ENCODE measurements at regions not wholly inside any gene's neighbourhood (a gene's known extent, or its start where the extent isn't known, plus 50 kb on each side); places are given as distances from the start of the nearest gene placed in this dataset.

DNA sequence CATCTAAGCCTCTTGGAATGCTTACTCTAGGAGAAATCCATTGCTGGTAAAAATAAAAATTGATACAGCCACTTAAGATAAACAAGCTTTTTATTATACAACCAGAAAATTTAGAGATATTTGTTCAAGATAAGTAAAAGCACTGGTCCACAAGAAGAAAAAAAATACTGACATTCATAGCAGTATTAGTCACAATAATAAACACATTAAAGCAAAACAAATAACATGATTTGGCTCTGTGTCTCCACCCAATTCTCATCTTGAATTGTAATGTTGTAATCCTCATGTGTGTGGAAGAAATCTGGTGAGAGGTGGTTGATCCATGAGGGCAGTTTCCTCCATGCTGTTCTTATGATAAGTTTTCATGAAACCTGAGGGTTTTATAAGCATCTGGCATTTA lies 1093.5 kb upstream of the ADGRB3 start:
- no peak overlapping the region for H3K4me2 ChIP-seq (ENCODE audit: insufficient read depth, low read length)
- no peaks in the 10 kb centered on the region for H3K27me3 ChIP-seq (ENCODE audit: insufficient read depth, low read length, poor library complexity)
- no peak for DNase-seq
- no peak overlapping the region for H2AFZ ChIP-seq (ENCODE audit: low read depth, low read length)
- H4K20me1 ChIP-seq (ENCODE audit: insufficient read depth, low read length) = no peaks in the 10 kb centered on the region
- H3K27ac ChIP-seq (ENCODE audit: low read length) = no peak overlapping the region
- no peaks in the 10 kb centered on the region for H3K4me1 ChIP-seq (ENCODE audit: insufficient read depth, low read length)
- no peaks in the 10 kb centered on the region for H3K36me3 ChIP-seq (ENCODE audit: insufficient read depth, low read length)
- H3K79me2 ChIP-seq (ENCODE audit: insufficient read depth, low read length) = no peaks in the 10 kb centered on the region
- no peak overlapping the region for H3K9ac ChIP-seq (ENCODE audit: low read depth, low read length)
- TF ChIP-seq, protein P1, sequence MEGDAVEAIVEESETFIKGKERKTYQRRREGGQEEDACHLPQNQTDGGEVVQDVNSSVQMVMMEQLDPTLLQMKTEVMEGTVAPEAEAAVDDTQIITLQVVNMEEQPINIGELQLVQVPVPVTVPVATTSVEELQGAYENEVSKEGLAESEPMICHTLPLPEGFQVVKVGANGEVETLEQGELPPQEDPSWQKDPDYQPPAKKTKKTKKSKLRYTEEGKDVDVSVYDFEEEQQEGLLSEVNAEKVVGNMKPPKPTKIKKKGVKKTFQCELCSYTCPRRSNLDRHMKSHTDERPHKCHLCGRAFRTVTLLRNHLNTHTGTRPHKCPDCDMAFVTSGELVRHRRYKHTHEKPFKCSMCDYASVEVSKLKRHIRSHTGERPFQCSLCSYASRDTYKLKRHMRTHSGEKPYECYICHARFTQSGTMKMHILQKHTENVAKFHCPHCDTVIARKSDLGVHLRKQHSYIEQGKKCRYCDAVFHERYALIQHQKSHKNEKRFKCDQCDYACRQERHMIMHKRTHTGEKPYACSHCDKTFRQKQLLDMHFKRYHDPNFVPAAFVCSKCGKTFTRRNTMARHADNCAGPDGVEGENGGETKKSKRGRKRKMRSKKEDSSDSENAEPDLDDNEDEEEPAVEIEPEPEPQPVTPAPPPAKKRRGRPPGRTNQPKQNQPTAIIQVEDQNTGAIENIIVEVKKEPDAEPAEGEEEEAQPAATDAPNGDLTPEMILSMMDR (IDR thresholded peaks at IDR 0.05; ENCODE audit: borderline replicate concordance, extremely low read depth, low read length, poor library complexity, severe bottlenecking) = no peak
- no peak for TF ChIP-seq EZH2 (IDR thresholded peaks at IDR 0.05; ENCODE audit: borderline replicate concordance, low read depth, low read length, severe bottlenecking)
- H3K9me3 ChIP-seq (ENCODE audit: insufficient read depth, low read length, severe bottlenecking) = peaks cover 18% of the 10 kb centered on the region
- ATAC-seq (ENCODE audit: insufficient read depth, low read depth) = no peak
- no peak overlapping the region for H3K4me3 ChIP-seq (ENCODE audit: low read depth in 1 of 2, low read length in 2 of 2)

DNA sequence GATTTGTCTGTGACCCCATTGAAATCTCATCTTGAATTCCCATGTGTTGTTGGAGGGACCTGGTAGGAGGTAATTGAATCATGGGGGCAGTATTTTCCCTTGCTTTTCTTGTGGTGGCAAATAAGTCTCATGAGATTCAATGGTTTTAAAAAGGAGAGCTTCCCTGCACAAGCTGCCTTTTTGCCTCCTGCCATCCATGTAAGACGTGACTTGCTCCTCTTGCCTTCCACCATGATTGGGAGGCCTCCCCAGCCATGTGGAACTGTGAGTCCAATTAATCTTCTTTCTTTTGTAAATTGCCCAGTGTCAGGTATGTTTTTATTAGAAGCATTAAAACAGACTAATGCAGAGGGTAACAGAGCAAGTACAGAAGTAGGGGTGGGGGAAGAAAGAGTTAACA lies 1097.0 kb upstream of the ADGRB3 start:
- Histone ChIP-seq H3K27ac (ENCODE audit: low read length) (no peak overlapping the region), H3K36me3 (ENCODE audit: insufficient read depth, low read length) (no peaks in the 10 kb centered on the region), H4K20me1 (ENCODE audit: insufficient read depth, low read length) (no peaks in the 10 kb centered on the region), H3K79me2 (ENCODE audit: insufficient read depth, low read length) (no peaks in the 10 kb centered on the region), H3K4me2 (ENCODE audit: insufficient read depth, low read length) (no peak overlapping the region), H3K4me3 (ENCODE audit: low read depth in 1 of 2, low read length in 2 of 2) (no peak overlapping the region), H2AFZ (ENCODE audit: low read depth, low read length) (no peak overlapping the region), H3K9ac (ENCODE audit: low read depth, low read length) (no peak overlapping the region), H3K27me3 (ENCODE audit: insufficient read depth, low read length, poor library complexity) (no peaks in the 10 kb centered on the region), H3K9me3 (ENCODE audit: insufficient read depth, low read length, severe bottlenecking) (no peaks in the 10 kb centered on the region), H3K4me1 (ENCODE audit: insufficient read depth, low read length) (no peaks in the 10 kb centered on the region)
- ATAC-seq (ENCODE audit: insufficient read depth, low read depth) (no peak), DNase-seq (no peak)
- TF ChIP-seq EZH2 (IDR thresholded peaks at IDR 0.05; ENCODE audit: borderline replicate concordance, low read depth, low read length, severe bottlenecking) = no peak
- TF ChIP-seq, protein P1 (IDR thresholded peaks at IDR 0.05; ENCODE audit: borderline replicate concordance, extremely low read depth, low read length, poor library complexity, severe bottlenecking) = no peak

DNA sequence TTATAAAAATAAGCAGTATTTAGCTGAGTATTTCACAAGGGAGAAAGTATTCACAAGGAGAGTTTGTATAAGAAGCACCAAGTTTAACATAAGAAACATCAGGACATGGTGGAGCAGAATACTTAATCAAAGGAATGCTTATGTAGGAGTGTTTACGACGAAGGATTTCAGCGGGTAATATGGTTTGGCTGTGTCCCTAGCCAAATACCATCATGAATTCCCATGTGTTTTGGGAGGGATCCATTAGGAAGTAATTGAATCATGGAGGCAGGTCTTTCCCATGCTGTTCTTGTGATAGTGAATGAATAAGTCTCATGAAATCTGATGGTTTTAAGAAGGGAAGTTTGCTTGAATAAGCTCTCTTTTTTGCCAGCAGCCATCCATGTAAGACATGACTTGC lies 1099.1 kb upstream of the ADGRB3 start:
- H3K9me3 ChIP-seq (ENCODE audit: insufficient read depth, low read length, severe bottlenecking) = no peaks in the 10 kb centered on the region
- H3K4me3 ChIP-seq (ENCODE audit: low read depth in 1 of 2, low read length in 2 of 2) = no peak overlapping the region
- no peak overlapping the region for H3K9ac ChIP-seq (ENCODE audit: low read depth, low read length)
- no peaks in the 10 kb centered on the region for H3K79me2 ChIP-seq (ENCODE audit: insufficient read depth, low read length)
- no peak overlapping the region for H2AFZ ChIP-seq (ENCODE audit: low read depth, low read length)
- H3K4me2 ChIP-seq (ENCODE audit: insufficient read depth, low read length) = no peak overlapping the region
- ATAC-seq (ENCODE audit: insufficient read depth, low read depth) (no peak), DNase-seq (no peak)
- no peaks in the 10 kb centered on the region for H3K36me3 ChIP-seq (ENCODE audit: insufficient read depth, low read length)
- no peaks in the 10 kb centered on the region for H3K27me3 ChIP-seq (ENCODE audit: insufficient read depth, low read length, poor library complexity)
- no peaks in the 10 kb centered on the region for H4K20me1 ChIP-seq (ENCODE audit: insufficient read depth, low read length)
- TF ChIP-seq, protein P1 (IDR thresholded peaks at IDR 0.05; ENCODE audit: borderline replicate concordance, extremely low read depth, low read length, poor library complexity, severe bottlenecking) = no peak
- no peak for TF ChIP-seq EZH2 (IDR thresholded peaks at IDR 0.05; ENCODE audit: borderline replicate concordance, low read depth, low read length, severe bottlenecking)
- no peak overlapping the region for H3K27ac ChIP-seq (ENCODE audit: low read length)
- no peaks in the 10 kb centered on the region for H3K4me1 ChIP-seq (ENCODE audit: insufficient read depth, low read length)

DNA sequence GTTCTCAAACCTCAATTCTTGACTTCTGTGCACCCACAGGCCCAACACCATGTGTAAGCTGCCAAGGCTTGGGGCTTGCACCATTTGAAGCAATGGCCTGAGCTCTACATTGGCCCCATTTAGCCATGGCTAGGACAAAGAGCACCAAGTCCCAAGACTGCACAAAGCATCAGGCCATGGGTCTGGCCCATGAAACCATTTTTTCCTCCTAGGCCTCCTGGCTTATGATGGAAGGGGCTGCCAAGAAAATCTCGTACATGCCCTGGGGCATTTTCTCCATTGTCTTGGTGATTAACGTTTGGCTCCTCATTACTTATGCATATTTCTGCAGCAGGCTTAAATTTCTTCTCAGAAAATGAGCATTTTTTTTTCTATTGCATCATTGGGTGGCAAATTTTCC lies 1128.7 kb upstream of the ADGRB3 start:
- H3K4me1 ChIP-seq (ENCODE audit: insufficient read depth, low read length) = no peaks in the 10 kb centered on the region
- H3K27me3 ChIP-seq (ENCODE audit: insufficient read depth, low read length, poor library complexity) = no peaks in the 10 kb centered on the region
- no peak overlapping the region for H2AFZ ChIP-seq (ENCODE audit: low read depth, low read length)
- H3K79me2 ChIP-seq (ENCODE audit: insufficient read depth, low read length) = no peaks in the 10 kb centered on the region
- ATAC-seq (ENCODE audit: insufficient read depth, low read depth) (no peak), DNase-seq (no peak)
- H3K4me3 ChIP-seq (ENCODE audit: low read depth in 1 of 2, low read length in 2 of 2) = no peak overlapping the region
- H3K9ac ChIP-seq (ENCODE audit: low read depth, low read length) = no peak overlapping the region
- no peaks in the 10 kb centered on the region for H4K20me1 ChIP-seq (ENCODE audit: insufficient read depth, low read length)
- peaks cover 3% of the 10 kb centered on the region for H3K9me3 ChIP-seq (ENCODE audit: insufficient read depth, low read length, severe bottlenecking)
- no peak overlapping the region for H3K4me2 ChIP-seq (ENCODE audit: insufficient read depth, low read length)
- H3K36me3 ChIP-seq (ENCODE audit: insufficient read depth, low read length) = no peaks in the 10 kb centered on the region
- no peak overlapping the region for H3K27ac ChIP-seq (ENCODE audit: low read length)
- TF ChIP-seq, protein P1 (IDR thresholded peaks at IDR 0.05; ENCODE audit: borderline replicate concordance, extremely low read depth, low read length, poor library complexity, severe bottlenecking) = no peak
- no peak for TF ChIP-seq EZH2 (IDR thresholded peaks at IDR 0.05; ENCODE audit: borderline replicate concordance, low read depth, low read length, severe bottlenecking)
